HG03442 (cell line): ENCODE measurements at regions not wholly inside any gene's neighbourhood (a gene's known extent, or its start where the extent isn't known, plus 50 kb on each side); places are given as distances from the start of the nearest gene placed in this dataset.

ENCODE experiments used
- ATAC-seq: cut with Tn5 transposase; IDR thresholded peaks from one replicate; pipeline ENCODE4 v1.9.1; 2021; ENCODE audit warnings: mild to moderate bottlenecking, moderate library complexity; ENCODE audit not compliant: unreplicated experiment

DNA sequence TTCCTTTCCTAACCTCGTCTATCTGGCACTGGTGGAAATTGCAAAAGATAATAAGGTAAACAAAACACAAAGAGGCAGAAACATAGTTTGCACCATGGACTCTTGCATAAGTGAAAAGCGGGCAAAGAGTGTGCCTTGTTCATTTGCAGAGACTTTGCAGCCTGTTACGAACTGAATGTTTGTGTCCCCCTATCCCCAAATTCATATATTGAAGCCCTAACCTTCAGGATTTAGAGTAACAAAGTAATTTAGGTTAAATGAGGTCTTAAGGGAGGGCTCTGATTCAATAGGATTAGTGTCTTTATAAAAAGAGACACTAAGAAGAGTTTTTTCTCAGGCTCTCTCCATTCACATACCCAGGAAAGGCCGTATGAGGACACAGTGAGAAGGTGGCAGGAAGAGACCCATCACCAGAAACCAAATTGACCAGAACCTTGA is 52.1 kb upstream of the FAM169A start:
- no peak for ATAC-seq

DNA sequence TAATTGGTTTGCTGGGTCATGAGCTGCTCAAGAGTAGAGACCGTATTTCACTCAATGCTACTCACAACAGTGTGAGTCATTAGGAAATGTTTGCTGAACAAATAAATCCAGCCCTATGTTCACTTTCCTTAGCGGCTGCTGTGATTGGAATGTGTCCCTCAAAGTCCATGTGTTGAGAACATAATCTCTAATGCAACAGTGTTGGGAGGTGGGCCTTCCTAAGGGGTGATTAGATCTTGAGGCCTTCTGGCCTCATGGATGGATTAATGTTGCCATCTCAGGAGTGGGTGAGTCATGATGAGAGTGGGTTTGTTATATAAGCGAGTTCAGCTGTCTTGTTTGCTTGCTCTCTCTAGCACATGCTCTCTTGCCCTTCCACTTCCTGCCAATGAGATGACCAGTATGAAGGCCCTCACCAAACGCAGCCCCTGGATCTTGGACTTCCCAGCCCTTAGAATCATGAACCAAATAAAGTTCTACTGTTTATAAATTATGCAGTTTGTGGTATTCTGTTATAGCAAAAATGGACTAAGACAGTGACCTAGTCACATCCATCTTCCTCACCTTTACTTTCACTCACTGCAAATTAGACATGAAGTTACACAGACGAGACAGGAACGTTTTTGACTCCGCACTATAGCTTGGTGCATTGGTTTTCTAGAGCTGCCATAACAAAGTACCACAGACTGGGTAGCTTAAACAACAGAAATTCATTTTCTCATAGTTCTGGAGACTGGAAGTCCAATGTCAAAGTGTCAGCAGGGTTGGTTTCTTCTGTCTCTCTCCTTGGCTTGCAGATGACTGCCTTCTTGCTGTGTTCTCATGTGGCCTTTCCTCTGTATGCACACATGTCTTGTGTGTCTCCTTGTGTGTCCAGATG is 50.9 kb upstream of the FAM169A start:
- ATAC-seq: no peak
